OCI-LY3 (cell line): ENCODE measurements at regions not wholly inside any gene's neighbourhood (a gene's known extent, or its start where the extent isn't known, plus 50 kb on each side); places are given as distances from the start of the nearest gene placed in this dataset.

Source experiments
- H2AFZ ChIP-seq: fragments of 200-600, 300-600 bp; shearing (Covaris generic); 2 replicates; pipeline ENCODE4 v1.6.0; 2014; ENCODE audit warnings: antibody characterized with exemption, low read depth, low read length
- H3K27ac ChIP-seq: fragments of 200-600, 300-600 bp; sonication (generic); 2 replicates; pipeline ENCODE4 v1.5.1; 2014; ENCODE audit warnings: mild to moderate bottlenecking, low read length, moderate library complexity, mixed read lengths
- H3K27me3 ChIP-seq: fragments of 200-600, 300-600 bp; sonication (generic); 2 replicates; pipeline ENCODE4 v1.6.1; 2014; ENCODE audit warnings: low read depth, low read length, mixed read lengths
- H3K36me3 ChIP-seq: fragments of 200-600, 300-600 bp; sonication (generic); replicated peaks from 2 replicates; pipeline ENCODE3; 2014; ENCODE audit warnings: low read depth, low read length, mixed read lengths
- H3K4me1 ChIP-seq: fragments of 300-600, 200-600 bp; sonication (generic); 2 replicates; pipeline ENCODE4 v1.6.1; 2014; ENCODE audit warnings: low read length, mixed read lengths
- H3K4me2 ChIP-seq: fragments of 200-600, 300-600 bp; sonication (generic); 2 replicates; pipeline ENCODE4 v1.6.1; 2014; ENCODE audit warnings: low read length, mixed read lengths
- H3K4me3 ChIP-seq: fragments of 300-600, 200-600 bp; sonication (generic); 2 replicates; pipeline ENCODE4 v1.5.1; 2014; ENCODE audit warnings: antibody characterized with exemption, mild to moderate bottlenecking, low read length, moderate library complexity
- H3K79me2 ChIP-seq: fragments of 300-600, 200-600 bp; shearing (Covaris generic); 2 replicates; pipeline ENCODE4 v1.6.1; 2014; ENCODE audit warnings: mild to moderate bottlenecking, low read length, mixed read lengths
- H3K9ac ChIP-seq: fragments of 300-600, 200-600 bp; shearing (Covaris generic); 2 replicates; pipeline ENCODE4 v1.6.0; 2014; ENCODE audit warnings: mild to moderate bottlenecking, low read length, moderate library complexity
- H3K9me3 ChIP-seq: fragments of 200-600, 300-600 bp; shearing (Covaris generic); 2 replicates; pipeline ENCODE4 v1.6.1; 2014; ENCODE audit warnings: low read length, mixed read lengths; ENCODE audit not compliant: insufficient read depth
- H4K20me1 ChIP-seq: fragments of 200-600, 300-600 bp; sonication (generic); 2 replicates; pipeline ENCODE4 v1.6.1; 2016; ENCODE audit warnings: low read length, mixed read lengths; ENCODE audit not compliant: insufficient read depth
- CTCF ChIP-seq: fragments of 200-600, 300-600 bp; sonication (generic); IDR thresholded peaks from 2 replicates; pipeline ENCODE4 v1.5.1; 2014; ENCODE audit warnings: antibody characterized with exemption, low read length, low read depth
- EZH2phosphoT487 ChIP-seq: fragments of 200-600 bp; shearing (Covaris generic); IDR thresholded peaks from 2 replicates; pipeline ENCODE4 v1.6.1; 2018; ENCODE audit warnings: antibody characterized with exemption, mixed run types, low read depth

GRCh38 chr9:80501635-80502034, 929.9 kb downstream of the TLE4 start:
- Histone ChIP-seq H3K79me2 (no peaks in the 10 kb centered on the region), H3K9me3 (no peaks in the 10 kb centered on the region), H3K4me2 (no peak overlapping the region), H3K9ac (no peak overlapping the region), H3K27me3 (no peaks in the 10 kb centered on the region), H3K4me3 (no peak overlapping the region), H3K36me3 (no peaks in the 10 kb centered on the region), H3K4me1 (no peaks in the 10 kb centered on the region), H2AFZ (no peak overlapping the region), H4K20me1 (no peaks in the 10 kb centered on the region), H3K27ac (no peak overlapping the region)
- TF ChIP-seq EZH2phosphoT487: no peak
- no peak for TF ChIP-seq CTCF

- Histone ChIP-seq H3K9ac (no peak overlapping the region), H3K27me3 (no peaks in the 10 kb centered on the region), H4K20me1 (no peaks in the 10 kb centered on the region), H2AFZ (no peak overlapping the region), H3K9me3 (no peaks in the 10 kb centered on the region), H3K36me3 (no peaks in the 10 kb centered on the region), H3K4me3 (no peak overlapping the region), H3K27ac (no peak overlapping the region), H3K79me2 (no peaks in the 10 kb centered on the region), H3K4me1 (no peaks in the 10 kb centered on the region), H3K4me2 (no peak overlapping the region)
- TF ChIP-seq EZH2phosphoT487 (no peak), CTCF (no peak)
Observed at GRCh38 chr9:80500300-80500699, 928.5 kb downstream of the TLE4 start.

- H3K79me2 ChIP-seq: no peaks in the 10 kb centered on the region
- no peaks in the 10 kb centered on the region for H4K20me1 ChIP-seq
- no peaks in the 10 kb centered on the region for H3K36me3 ChIP-seq
- TF ChIP-seq EZH2phosphoT487 (no peak), CTCF (no peak)
- H3K9ac ChIP-seq: no peak overlapping the region
- H3K27me3 ChIP-seq: no peaks in the 10 kb centered on the region
- no peaks in the 10 kb centered on the region for H3K4me1 ChIP-seq
- no peak overlapping the region for H3K4me2 ChIP-seq
- H2AFZ ChIP-seq: no peak overlapping the region
- no peak overlapping the region for H3K4me3 ChIP-seq
- no peak overlapping the region for H3K27ac ChIP-seq
- no peaks in the 10 kb centered on the region for H3K9me3 ChIP-seq
Observed at GRCh38 chr9:80498001-80498555, 926.3 kb downstream of the TLE4 start.

GRCh38 chr9:80496901-80497556, 925.3 kb downstream of the TLE4 start:
- no peaks in the 10 kb centered on the region for H3K36me3 ChIP-seq
- no peaks in the 10 kb centered on the region for H3K9me3 ChIP-seq
- H3K4me2 ChIP-seq: no peak overlapping the region
- H3K27me3 ChIP-seq: no peaks in the 10 kb centered on the region
- H3K4me1 ChIP-seq: no peaks in the 10 kb centered on the region
- H2AFZ ChIP-seq: no peak overlapping the region
- TF ChIP-seq CTCF: no peak
- no peak for TF ChIP-seq EZH2phosphoT487
- no peak overlapping the region for H3K4me3 ChIP-seq
- no peak overlapping the region for H3K27ac ChIP-seq
- no peaks in the 10 kb centered on the region for H4K20me1 ChIP-seq
- H3K9ac ChIP-seq: no peak overlapping the region
- H3K79me2 ChIP-seq: no peaks in the 10 kb centered on the region
